HG03060 (cell line): ENCODE measurements at regions not wholly inside any gene's neighbourhood (a gene's known extent, or its start where the extent isn't known, plus 50 kb on each side); places are given as distances from the start of the nearest gene placed in this dataset.

ENCODE experiments used
- ATAC-seq: cut with Tn5 transposase; IDR thresholded peaks from one replicate; pipeline ENCODE4 v1.9.1; 2021; ENCODE audit warnings: low read depth, moderate number of reproducible peaks; ENCODE audit not compliant: unreplicated experiment

DNA sequence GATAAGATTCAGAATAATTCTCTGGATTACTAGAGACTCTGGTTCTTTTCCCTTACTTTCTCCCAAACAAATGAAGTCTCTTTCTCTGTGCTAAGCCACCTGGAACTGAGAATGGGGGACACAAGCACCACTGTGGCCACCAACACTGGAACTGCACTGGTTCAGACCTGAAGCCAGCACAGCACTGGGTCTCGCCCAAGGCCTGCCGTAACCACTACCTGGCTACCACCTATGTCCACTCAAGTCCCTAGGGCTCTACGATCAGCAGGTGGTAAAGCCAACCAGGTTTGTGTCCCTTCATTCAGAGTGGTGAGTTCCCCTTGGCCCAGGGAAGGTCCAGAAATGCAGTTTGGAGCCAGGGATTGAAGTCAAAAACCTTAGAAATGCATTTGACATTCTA is 626.2 kb downstream of the DIAPH3 start:
- no peak for ATAC-seq

DNA sequence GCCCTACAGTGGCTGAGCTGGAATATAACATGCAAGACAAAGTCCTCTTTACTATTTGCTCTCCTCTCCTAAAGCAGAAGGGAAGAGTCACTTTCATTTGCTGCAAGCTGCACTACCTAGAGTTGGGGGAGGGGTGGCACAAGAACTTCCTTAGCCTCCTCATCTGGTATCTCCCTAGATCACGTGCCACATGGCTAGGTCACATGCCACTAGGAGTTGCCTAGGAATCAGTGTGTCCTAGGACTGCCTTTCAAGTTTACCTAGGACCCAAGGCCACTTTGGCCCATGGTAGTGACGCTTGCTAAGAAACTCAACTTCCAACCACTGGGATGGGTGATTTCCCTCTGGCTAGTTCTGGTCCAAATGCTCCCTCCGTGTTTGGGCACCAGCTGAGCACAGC is 625.2 kb downstream of the DIAPH3 start:
- no peak for ATAC-seq

DNA sequence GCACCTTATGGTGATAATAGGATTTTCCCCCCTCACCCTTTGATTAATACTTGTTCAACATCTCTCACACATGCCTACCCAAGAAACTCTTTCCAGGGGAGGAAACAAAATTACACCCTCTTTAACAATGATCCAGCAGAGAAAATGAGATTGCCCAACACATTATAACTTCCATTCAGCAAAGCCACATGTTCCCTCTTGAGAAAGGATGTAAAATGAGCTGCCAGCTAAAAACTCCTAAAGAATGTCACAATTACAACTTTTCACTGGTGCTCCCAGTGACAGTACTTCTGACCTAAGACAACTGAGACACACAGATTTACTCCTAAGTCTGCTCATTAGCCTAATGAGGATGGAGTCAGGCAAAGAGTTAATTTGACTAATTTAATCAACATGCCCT is 621.4 kb downstream of the DIAPH3 start:
- no peak for ATAC-seq

DNA sequence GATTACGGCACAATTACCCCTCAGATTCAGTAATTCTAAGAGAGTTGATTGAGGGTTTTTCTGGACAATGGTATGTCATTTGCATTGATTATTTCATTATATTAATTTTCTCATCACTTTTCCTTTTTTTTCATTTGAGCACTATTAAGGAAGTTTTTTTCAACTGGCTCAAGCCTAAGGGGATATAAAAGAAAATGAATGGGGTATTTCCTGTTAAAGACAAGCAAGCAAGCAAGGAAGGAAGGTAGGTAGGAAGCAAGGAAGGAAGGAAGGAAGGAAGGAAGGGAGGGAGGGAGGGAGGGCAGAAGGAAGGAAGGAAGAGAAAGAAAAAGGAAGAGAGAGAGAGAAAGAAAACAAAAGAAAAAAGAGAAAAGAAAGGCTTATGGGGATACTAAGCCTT is 620.3 kb downstream of the DIAPH3 start:
- no peak for ATAC-seq

DNA sequence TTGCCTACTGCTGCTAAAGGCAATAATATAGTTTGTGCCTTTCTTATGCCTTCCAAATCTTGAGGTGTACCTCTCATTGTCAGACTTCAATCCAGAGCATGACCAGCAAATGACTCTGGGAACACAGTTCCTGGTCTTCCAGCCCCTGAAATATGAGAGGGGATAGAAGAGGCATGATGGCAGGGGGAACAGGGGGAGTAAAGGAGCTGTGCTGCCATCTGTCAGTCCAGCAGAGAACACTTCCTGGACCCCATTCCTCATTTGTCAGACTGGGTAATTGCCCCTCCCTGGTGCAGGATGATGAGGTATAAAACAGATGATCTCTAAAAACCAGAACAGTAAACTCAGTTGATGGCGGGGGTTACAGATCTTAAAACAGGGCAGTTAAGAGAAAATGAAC is 618.7 kb downstream of the DIAPH3 start:
- no peak for ATAC-seq

DNA sequence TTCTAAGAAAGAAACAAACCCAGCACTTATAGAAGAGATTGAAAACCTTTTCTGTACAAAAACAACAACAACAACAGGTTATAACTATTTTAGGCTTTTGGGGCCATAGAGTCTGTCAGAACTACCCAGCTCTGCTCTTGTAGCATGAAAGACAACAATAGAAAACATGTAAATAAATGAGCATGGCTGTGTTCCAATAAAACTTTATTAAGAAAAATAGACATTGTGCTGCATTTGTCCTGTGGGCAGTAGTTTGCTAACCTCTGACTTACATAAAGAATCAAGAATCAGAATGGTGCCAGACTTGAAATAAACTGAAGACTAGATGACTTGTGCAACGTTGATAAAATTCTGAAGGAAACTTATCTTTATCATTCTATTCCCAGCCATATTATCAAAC is 617.5 kb downstream of the DIAPH3 start:
- ATAC-seq = no peak

DNA sequence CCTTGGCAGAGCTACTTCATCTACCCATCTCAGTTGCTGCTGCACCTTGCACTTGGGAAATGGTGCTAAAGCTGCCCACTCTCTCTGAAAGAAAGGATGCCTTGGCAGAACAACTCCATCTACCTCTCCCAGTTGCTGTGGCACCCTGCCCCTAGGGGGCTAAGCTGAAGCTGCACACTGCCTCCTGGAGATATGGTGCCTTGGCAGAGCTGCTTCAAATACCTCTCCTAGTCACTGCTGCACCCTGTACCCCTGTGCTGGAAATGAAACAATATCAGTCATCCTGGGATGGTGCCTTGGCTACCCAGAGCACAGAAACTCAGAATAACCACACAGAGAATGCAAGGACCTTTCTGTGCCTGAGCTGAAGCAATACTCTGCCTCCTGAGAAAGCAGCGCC is 615.8 kb downstream of the DIAPH3 start:
- no peak for ATAC-seq

DNA sequence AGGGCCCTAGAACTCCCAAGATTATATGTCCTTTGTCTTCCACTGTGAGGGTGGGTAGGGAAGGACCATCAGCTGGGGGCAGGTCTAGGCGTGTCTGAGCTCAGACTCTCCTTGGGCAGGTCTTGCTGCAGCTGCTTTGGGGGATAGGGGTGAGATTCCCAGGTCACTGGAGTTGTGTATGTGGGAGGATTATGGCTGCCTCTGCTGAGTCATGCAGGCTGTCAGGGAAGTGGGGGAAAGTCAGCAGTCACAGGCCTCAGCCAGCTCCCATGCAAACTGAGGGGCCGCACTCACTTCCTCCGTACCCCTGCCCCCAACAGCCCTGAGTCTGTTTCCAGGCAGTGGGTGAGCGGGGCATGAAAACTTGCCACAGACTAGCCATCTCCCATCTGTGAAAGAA is 600.8 kb downstream of the DIAPH3 start:
- ATAC-seq = no peak

DNA sequence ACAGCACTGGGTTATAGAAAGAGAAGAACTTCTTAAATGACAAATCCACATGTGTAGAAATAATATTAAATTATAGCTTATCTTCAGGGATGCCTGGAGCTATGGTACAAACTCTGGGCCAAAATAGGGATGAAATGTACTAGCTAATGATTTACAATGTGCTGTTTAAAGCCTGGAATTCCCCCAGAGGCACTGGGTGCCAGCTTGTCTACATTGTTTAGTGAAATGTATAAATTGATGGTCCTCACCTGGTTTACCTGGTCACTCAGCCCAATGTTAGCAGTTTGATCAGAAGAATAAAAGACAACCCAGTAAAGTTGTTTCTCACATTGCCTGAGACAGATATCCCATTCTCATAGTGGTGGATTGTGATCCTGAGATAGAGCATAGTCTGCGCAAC is 597.2 kb downstream of the DIAPH3 start:
- no peak for ATAC-seq

DNA sequence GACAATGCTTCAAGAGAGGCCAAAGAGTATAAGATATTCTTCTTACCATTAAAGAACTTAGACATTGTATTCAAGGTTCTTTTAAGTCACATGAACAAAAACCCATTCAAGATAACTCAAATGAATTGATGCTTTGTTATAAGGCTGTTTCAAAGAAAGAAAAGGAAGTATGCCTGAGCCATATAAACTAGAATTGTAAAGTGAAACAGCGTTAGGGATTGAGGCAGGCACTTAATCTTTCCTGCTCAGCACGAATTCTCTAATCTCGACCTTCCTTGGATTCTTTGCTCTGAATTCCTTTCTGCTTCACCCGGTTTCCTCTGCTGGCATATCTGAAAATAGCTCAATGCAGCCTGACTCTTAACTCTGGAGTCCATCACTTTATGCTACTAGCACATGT is 595.4 kb downstream of the DIAPH3 start:
- ATAC-seq = no peak

DNA sequence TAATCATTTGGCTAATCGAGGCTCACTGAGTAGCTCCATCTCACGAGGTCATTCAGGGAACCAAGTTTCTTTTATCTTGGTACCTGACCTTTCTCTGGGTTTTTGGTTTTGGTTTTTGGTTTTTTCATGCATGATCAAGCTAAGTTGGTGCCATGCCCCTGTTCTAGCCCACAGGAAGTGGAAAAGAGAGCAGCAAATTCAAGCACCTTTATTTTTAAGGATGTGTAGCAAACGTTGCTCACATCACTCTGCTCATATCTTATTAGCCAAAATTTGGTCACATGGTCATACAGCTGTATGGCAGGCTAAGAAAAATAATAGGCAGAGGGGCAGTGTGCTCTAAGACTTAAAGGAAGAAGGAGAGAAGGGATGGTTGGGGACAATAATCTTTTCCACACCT is 593.5 kb downstream of the DIAPH3 start:
- no peak for ATAC-seq

DNA sequence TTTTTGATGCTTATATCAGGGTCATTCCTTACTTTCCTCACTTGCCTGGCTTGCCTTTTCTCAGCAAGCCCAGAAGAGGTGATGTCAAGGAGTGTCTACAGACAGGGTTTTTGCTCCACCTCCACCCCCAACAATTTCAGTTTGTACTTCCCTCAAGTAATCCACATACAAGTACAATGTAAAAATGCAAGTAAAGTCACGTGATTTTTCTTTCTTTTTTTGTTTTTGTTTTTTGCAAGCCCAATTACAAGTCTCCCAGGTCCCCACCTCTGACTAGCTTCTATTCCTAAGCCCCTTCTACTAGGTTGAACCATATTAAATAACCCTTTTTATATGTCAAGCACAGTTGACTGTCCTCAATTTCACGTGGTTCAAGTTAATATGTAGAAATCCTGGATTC is 579.6 kb downstream of the DIAPH3 start:
- ATAC-seq = no peak

DNA sequence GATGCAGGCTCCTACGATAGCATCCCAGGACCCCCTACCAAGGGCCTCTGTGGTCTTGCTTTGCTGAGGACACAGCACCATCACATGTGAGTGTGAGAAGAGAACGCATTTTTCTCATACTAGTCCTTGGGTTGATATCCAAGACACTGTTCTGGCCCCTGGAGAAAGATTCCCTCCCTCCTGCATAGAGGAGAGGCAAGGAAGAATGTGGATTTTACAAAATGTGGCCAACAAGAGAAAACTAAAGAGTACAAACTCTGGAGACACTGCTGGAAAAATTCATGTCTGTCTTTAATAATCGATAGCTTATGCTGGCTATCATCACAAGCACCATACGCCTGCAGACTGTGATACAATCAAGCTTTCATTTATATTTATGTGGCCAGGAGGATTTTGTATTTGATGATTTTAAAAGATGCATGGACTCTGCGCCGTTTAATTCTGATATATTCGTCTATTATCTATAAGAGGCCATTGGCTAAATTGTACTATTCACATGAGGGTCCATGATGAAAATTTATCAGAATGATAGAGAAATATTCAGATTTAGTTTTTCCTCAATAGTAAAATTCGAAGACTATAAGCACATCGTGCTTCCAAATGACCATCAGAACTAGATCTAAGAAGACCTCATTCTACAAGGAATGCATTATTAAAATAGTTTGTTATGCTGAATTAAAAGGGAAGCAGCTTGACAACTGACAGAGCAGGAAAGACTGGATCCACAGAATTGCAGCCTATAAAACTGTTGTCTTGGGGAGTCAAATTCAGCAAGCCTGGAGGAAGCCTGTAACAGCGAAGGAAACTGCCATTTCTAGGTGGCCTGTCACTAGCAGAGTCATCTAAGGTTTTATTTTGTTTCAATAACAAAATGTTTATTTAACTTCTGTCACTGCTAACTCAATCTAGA is 578.7 kb downstream of the DIAPH3 start:
- ATAC-seq = no peak

DNA sequence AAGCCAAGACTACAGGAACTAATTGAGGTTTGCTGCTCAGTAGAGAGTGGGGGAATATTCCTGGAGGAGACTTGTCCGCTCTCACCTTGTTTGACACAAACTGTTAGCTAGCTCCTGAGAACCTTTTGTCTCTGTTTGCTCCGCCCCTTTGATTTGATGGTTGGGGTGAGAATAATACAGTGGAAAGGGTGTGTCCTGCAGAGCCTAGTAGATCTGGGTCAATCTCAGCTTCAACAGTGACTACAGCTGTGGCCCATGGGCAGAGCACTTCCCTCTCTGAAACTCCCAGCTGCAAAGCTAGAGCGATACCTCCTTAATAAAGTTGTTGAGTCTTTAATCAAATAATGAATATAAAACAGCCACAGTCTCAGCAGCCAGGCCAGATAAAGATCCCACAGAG is 576.7 kb downstream of the DIAPH3 start:
- ATAC-seq = no peak

DNA sequence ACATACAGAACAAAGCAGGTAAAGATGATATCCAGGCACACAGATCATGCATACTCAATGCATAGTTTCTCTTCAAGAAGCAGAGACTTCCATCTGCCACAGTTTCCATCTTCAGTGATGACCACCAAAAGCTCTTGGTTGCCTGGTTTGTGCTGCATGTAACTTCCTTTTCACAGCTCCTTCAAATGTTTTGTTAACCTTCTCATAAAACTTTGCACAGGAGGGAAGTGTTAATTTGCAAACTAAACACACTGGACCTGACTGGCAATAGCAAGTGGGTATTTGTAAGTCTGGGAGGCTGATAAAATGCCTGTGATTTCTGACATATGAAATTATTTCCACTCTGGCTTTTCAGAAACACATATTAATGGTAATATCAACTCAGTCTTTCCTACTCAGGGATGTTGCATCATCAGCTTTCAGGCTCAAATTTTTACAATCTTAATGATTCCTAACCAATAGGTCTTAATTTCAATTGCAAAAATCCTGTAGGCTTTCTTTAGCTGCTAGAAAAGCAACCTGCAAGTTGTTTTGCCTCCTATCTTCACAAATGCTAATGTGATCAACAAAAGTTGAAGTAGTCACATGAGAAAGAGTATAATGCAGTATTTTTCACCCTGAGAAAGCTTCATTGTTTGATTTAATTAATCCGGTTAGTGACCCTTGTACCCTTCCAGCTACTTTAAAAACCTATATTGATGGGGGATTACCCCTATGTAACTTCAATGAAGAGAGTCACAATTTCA is 575.6 kb downstream of the DIAPH3 start:
- no peak for ATAC-seq

DNA sequence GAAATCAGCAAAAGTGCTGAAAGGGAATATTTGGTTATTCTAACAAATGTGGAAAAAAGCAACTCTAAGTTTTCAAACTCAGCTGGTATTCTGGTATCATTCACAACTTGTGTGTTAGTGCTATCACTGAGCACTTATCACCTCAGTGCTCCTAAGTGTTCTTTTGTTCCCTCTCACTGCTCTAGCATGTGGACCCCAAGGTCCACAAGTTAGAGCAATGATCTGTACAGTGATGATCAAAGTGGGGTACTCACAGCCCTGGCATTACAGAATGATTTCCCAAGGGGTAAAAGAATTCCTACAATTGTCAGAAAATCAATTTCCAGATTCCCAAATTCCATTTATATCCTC is 575.0 kb downstream of the DIAPH3 start:
- ATAC-seq = no peak

DNA sequence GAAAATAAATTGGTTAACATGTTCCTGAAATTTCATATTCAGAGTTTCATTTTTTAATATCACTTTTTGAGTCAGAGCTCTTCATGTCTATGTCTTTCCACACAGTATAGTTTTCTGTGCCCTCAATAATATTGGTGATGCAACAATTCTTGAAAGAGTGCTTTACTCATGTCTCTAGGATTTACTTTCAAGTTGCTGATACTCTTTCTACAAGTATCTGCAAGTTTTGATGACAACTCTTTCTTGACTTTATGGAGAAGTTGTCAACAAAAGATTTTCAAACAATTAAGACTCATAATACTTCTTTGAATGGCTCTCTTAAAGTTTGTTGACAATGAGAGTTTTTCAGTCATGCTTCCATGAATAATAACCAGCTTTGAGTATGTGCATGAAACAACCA is 561.7 kb downstream of the DIAPH3 start:
- ATAC-seq = no peak

DNA sequence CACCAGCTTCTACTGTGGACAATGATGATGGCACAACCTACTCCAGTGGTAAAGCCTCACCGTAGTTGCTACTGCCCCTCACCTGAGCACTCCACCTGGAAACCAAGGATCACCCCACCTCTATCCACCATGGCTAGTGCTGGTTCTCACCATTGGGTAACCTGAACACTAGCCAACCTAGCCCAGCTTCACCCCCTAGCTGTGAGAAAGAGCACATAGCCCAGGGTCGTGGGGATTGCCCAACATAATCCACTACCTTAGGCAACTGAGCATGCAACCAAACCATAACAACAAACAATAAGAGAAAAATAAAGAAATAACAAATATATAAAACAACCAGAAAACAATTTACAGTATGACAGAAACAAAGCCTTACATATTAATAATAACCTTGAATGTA is 560.1 kb downstream of the DIAPH3 start:
- no peak for ATAC-seq

DNA sequence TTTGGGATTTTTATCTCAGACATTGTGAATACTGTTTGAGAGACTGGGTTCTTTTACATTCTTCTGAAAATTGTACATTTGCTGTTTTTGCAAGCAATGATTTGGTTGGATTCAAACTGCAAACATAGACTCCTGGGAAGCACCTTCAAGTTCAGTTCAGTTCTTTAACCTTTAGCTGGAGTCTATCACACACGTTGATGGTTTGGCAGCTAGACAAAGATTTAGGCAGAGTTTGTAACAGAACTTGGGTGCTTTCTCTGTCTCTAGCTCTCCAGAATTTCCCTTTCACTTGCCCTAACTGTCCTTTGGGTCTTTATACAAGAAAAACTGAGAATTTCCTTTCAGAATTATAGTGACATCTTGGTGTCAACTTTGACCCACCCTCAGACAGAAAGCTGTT is 556.6 kb downstream of the DIAPH3 start:
- no peak for ATAC-seq

DNA sequence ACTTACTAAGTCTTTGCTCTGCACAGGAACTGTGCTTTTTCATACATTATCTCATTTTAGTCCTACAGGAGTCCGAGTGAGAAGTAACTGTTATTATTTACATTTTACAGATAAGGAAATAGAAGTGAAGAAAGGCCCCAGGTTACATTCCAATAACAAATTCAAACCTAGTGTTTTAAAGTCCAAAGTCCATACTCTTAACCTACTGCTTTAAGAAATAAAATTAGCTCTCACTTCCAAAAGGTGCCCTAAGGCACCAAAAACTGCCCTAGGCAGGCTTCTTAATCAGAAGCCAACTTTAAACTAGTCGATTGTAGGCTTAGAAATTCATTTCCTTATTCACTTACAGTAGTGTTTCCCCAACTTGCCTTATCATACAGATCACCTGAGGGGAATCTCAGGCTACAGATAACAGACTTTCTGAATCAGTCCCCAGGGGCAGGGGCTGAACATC is 555.9 kb downstream of the DIAPH3 start:
- no peak for ATAC-seq

DNA sequence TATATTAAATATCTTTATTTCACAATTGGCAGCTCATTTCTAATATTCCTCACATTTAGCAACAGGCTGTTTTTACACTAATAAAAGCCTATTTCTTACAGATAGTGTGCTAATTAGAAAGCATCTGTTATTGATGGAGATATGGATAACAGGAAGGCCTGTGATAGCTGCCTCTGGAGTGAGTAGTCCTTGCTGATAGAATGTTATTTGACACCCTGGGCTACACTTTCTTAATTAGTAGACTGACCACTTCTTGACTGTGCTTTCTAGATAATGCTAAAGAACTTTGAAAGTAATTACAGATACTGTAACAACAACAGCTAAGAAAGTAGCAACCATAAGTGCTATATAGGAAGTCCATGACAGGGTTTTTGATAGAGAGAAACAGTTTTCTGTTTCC is 554.3 kb downstream of the DIAPH3 start:
- no peak for ATAC-seq
